GM23248 (cell line): ENCODE measurements at regions not wholly inside any gene's neighbourhood (a gene's known extent, or its start where the extent isn't known, plus 50 kb on each side); places are given as distances from the start of the nearest gene placed in this dataset.
A peak's percentile ranks its signal among the peaks of the same experiment; 100 is the strongest.

Experiments
- DNase-seq: peaks from one replicate; pipeline ENCODE4 v3.0.0-alpha.2; 2015
- H2AFZ ChIP-seq: fragments of 200-600 bp; sonication (generic); 2 replicates; pipeline ENCODE4 v1.6.1; 2016; ENCODE audit warnings: antibody characterized with exemption
- H3F3A ChIP-seq: fragments of 200-600 bp; sonication (generic); 2 replicates; pipeline ENCODE4 v1.6.1; 2016; ENCODE audit warnings: mild to moderate bottlenecking, antibody characterized with exemption, mixed run types; ENCODE audit not compliant: insufficient read depth
- H3K27ac ChIP-seq: fragments of 200-600 bp; sonication (generic); 2 replicates; pipeline ENCODE4 v1.5.1; 2016; ENCODE audit warnings: mild to moderate bottlenecking
- H3K27me3 ChIP-seq: fragments of 200-600 bp; sonication (generic); replicated peaks from 2 replicates; pipeline ENCODE4 v1.6.1; 2016; ENCODE audit warnings: mild to moderate bottlenecking; ENCODE audit not compliant: insufficient read depth
- H3K36me3 ChIP-seq: fragments of 200-600 bp; sonication (generic); 2 replicates; pipeline ENCODE4 v1.6.1; 2016; ENCODE audit warnings: low read depth, mild to moderate bottlenecking
- H3K4me1 ChIP-seq: fragments of 200-600 bp; sonication (generic); 2 replicates; pipeline ENCODE4 v1.6.1; 2016; ENCODE audit warnings: mild to moderate bottlenecking; ENCODE audit not compliant: insufficient read depth
- H3K4me2 ChIP-seq: fragments of 200-600 bp; sonication (generic); one replicate; pipeline ENCODE4 v1.6.1; 2016; ENCODE audit warnings: mild to moderate bottlenecking; ENCODE audit not compliant: unreplicated experiment
- H3K4me3 ChIP-seq: fragments of 200-600 bp; sonication (generic); 2 replicates; pipeline ENCODE4 v1.5.1; 2016; ENCODE audit warnings: mild to moderate bottlenecking
- H3K79me2 ChIP-seq: fragments of 200-600 bp; sonication (generic); 2 replicates; pipeline ENCODE4 v1.6.1; 2016; ENCODE audit warnings: mild to moderate bottlenecking; ENCODE audit not compliant: insufficient read depth
- H3K9ac ChIP-seq: fragments of 200-600 bp; sonication (generic); 2 replicates; pipeline ENCODE4 v1.6.1; 2016; ENCODE audit warnings: mild to moderate bottlenecking
- H3K9me2 ChIP-seq: fragments of 200-600 bp; sonication (generic); 2 replicates; pipeline ENCODE4 v1.6.1; 2016; ENCODE audit warnings: mixed run types, mild to moderate bottlenecking, moderate library complexity; ENCODE audit not compliant: insufficient read depth
- H3K9me3 ChIP-seq: fragments of 200-600 bp; sonication (generic); one replicate; pipeline ENCODE4 v1.6.1; 2017; ENCODE audit warnings: low read depth
- H4K20me1 ChIP-seq: fragments of 200-600 bp; sonication (generic); 2 replicates; pipeline ENCODE4 v1.6.0; 2016; ENCODE audit not compliant: insufficient read depth
- EZH2 ChIP-seq: fragments of 200-600 bp; sonication (generic); IDR thresholded peaks from 2 replicates; pipeline ENCODE4 v1.6.1; 2018; ENCODE audit warnings: antibody characterized with exemption, mild to moderate bottlenecking; ENCODE audit not compliant: insufficient read depth, poor library complexity, severe bottlenecking
- EZH2phosphoT487 ChIP-seq: fragments of 200-600 bp; sonication (generic); IDR thresholded peaks from 2 replicates; pipeline ENCODE4 v1.6.1; 2018; ENCODE audit warnings: antibody characterized with exemption, moderate library complexity, mild to moderate bottlenecking, low read depth; ENCODE audit not compliant: insufficient read depth
- WGBS, 2 experiments: methylation state at CpG; one replicate each; pipeline ENCODE4 v1.1.6; 2015 to 2017; ENCODE audit warnings: low lambda C conversion rate in 2 of 2, low coverage in 1 of 2; ENCODE audit errors: missing lambda C conversion rate in 2 of 2; 5-methylcytosine and 5-hydroxymethylcytosine counted together
- in situ Hi-C: fragments of 300-500 bp; cut with MboI; formaldehyde crosslinking; loops from 2 replicates; pipeline ENCODE4 v1.15.0; 2020

DNA sequence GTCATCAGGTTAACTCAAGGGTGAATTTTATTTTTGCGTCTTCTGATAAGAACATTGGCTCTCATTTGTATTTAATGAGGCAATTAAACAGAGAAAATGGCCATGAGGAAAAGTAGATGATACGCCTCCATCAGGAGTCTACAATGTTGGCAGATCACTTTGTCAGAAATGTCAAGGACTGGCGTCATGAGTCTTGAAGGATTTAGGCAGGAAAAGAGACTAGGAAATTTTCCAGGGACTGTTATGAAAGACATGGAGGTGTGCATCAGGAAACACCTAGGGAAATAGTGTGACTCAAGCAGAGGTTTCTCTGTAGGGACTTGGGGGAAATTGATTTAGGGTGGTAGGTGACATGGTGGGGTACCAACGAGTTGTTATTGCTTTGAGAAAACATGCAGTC is 53.4 kb upstream of the SLC35B4 start:
- H3K4me1 ChIP-seq = peaks cover 36% of the 10 kb centered on the region
- H3K27me3 ChIP-seq = no peaks in the 10 kb centered on the region
- no peak overlapping the region for H3K4me3 ChIP-seq
- TF ChIP-seq EZH2 (no peak), EZH2phosphoT487 (no peak)
- in situ Hi-C loops = no loop called here
- no peaks in the 10 kb centered on the region for H3K36me3 ChIP-seq
- H3F3A ChIP-seq = peaks cover 19% of the 10 kb centered on the region
- no peaks in the 10 kb centered on the region for H4K20me1 ChIP-seq
- H3K9ac ChIP-seq = no peak overlapping the region
- no peak overlapping the region for H3K4me2 ChIP-seq
- no peaks in the 10 kb centered on the region for H3K79me2 ChIP-seq
- H2AFZ ChIP-seq = no peak overlapping the region
- no peak for DNase-seq
- no peaks in the 10 kb centered on the region for H3K9me2 ChIP-seq
- 79 to 87% methylated on average over 4 of the region's 4 CpGs for WGBS, 2 experiments
- H3K27ac ChIP-seq = no peak overlapping the region
- H3K9me3 ChIP-seq = no peaks in the 10 kb centered on the region

DNA sequence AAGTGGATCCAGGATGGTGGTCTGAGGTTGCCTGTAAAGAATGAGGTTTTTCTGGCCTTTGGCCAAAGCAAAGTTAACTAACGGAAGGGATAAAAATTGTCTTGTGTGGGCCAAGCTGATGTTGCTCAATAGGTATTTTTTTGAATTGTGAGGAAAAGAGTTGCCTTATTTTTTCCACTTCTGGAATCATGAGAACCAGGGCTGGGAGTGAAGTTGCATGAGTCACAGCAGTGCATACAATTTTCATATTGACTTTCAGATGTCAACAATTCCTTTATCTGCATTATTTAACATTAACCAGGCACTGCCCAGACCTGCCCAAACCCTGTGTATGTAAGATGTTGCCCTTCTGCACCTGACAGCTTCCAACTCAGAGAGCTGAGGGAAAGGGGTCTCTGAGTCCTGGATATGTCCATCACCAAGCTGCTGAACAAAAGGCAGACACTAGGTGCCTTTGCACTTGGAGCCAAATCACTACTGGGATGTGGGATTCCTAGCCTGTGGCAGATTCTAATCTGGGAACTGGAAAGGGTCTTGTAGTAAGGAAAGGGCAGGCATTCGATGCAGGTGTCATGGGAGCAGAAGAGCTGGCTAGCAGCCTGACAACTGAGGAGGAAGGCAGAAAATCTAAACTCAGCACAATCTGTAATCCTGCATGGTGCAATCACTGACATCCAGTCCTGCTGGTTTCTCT is 52.3 kb upstream of the SLC35B4 start:
- TF ChIP-seq EZH2phosphoT487 = no peak
- TF ChIP-seq EZH2 = no peak
- Histone ChIP-seq H4K20me1 (no peaks in the 10 kb centered on the region), H3K9ac (no peak overlapping the region), H3F3A (peaks cover 31% of the 10 kb centered on the region), H3K4me3 (no peak overlapping the region), H2AFZ (no peak overlapping the region), H3K9me2 (no peaks in the 10 kb centered on the region), H3K4me1 (peaks cover 45% of the 10 kb centered on the region), H3K4me2 (peak overlapping the region; percentile 36), H3K27ac (peak overlapping the region; percentile 45), H3K27me3 (no peaks in the 10 kb centered on the region), H3K36me3 (no peaks in the 10 kb centered on the region), H3K79me2 (no peaks in the 10 kb centered on the region), H3K9me3 (no peaks in the 10 kb centered on the region)
- in situ Hi-C loops = no loop called here
- DNase-seq = peak; percentile 84
- WGBS, 2 experiments = 34 to 40% methylated on average over 2 of the region's 2 CpGs

DNA sequence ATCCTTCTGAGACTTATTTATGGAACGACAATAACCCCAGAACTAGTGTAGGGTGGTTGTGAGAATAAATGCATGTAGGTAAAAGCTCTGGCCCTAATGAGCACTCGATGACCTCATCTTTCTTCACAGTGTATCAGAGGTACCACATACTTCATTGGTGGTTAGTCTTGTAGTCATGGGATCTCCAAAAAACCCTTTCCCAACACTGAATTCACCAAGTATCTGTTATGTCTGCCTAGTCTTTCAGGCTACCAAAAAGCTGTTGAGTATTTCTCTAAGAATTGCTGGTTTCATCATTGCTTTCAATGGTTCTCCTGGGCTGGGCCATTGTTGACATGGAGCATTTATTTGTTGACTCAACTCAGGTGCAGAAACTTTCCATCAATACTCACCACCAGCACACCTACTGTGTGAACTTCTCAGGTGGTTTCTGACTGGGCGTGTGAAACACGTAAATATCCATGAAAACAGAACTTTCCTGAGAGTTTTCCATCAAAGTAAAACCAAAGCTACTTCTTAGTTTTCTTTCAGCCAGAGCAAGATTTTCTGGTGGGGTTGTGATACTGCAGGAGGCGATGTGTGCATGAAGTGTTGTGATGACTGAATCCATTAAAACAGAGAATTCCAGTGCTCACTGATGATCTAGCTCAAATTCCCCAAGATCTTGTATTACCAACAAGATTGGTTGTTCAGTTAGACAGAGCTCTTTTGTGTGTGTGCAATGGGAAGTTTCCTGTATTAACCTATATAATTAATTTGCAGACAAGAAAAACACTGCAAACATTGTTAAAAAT is 51.4 kb upstream of the SLC35B4 start:
- in situ Hi-C loops = no loop called here
- peaks cover 49% of the 10 kb centered on the region for H3K4me1 ChIP-seq
- peaks cover 32% of the 10 kb centered on the region for H3F3A ChIP-seq
- no peaks in the 10 kb centered on the region for H3K9me2 ChIP-seq
- 87 to 93% methylated on average over 5 of the region's 5 CpGs for WGBS, 2 experiments
- H3K27ac ChIP-seq = peak overlapping the region; percentile 45
- H3K4me2 ChIP-seq = no peak overlapping the region
- H3K9ac ChIP-seq = no peak overlapping the region
- DNase-seq = peak; percentile 43
- no peak overlapping the region for H3K4me3 ChIP-seq
- no peaks in the 10 kb centered on the region for H4K20me1 ChIP-seq
- TF ChIP-seq EZH2phosphoT487 (no peak), EZH2 (no peak)
- H3K79me2 ChIP-seq = no peaks in the 10 kb centered on the region
- no peaks in the 10 kb centered on the region for H3K27me3 ChIP-seq
- H2AFZ ChIP-seq = no peak overlapping the region
- H3K36me3 ChIP-seq = no peaks in the 10 kb centered on the region
- no peaks in the 10 kb centered on the region for H3K9me3 ChIP-seq
